ENCODE measurements at regions not wholly inside any gene's neighbourhood (a gene's known extent, or its start where the extent isn't known, plus 50 kb on each side); places are given as distances from the start of the nearest gene placed in this dataset.
A peak's percentile ranks its signal among the peaks of the same experiment; 100 is the strongest.
"Not testable (repeated sequence)": the region's sequence is repeated elsewhere in the genome, so short reads cannot be mapped to it uniquely, and the experiment has no call there.

DNA sequence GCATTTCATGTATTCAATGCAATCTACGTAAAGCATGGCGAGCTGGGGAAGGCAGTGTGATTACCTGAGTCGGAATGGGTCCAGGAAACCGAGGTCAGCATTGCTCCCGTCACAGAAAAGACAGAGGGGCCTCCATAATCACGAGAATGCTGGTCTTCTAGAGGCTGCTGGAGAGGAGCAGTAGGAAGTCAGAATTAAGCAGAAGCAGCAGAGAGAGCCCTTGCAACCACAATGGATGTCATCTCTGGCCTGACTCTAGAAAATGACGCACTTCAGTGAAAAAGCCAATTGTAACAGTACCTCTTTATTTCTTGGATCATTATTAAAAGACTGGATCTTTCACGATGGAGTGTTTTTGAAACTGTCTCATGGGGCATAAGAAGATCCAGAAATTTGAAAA is 69.5 kb upstream of the FOXN3 start:
- no peak for DNase-seq

DNA sequence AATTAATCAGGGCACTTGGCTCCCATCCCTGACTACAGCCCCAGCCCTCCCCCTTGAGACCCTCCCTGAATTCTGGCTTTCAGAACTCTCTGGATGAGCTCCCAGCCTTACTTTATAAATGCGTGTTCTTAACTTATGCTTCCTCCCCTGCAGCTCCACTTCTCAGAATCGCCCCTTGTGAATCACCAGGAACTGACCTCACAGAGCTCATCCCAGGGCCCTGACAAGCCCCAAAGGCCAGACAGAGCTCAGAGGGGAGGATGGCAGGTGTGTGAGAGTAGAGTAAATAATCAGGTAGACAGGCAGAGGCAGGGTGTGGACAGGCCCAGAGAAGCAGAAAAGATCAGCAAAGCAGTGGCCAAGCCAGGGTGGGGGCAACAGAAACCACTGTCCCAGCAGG is 68.2 kb upstream of the FOXN3 start:
- DNase-seq, result peak in 1 of 3 experiments; percentile 27

DNA sequence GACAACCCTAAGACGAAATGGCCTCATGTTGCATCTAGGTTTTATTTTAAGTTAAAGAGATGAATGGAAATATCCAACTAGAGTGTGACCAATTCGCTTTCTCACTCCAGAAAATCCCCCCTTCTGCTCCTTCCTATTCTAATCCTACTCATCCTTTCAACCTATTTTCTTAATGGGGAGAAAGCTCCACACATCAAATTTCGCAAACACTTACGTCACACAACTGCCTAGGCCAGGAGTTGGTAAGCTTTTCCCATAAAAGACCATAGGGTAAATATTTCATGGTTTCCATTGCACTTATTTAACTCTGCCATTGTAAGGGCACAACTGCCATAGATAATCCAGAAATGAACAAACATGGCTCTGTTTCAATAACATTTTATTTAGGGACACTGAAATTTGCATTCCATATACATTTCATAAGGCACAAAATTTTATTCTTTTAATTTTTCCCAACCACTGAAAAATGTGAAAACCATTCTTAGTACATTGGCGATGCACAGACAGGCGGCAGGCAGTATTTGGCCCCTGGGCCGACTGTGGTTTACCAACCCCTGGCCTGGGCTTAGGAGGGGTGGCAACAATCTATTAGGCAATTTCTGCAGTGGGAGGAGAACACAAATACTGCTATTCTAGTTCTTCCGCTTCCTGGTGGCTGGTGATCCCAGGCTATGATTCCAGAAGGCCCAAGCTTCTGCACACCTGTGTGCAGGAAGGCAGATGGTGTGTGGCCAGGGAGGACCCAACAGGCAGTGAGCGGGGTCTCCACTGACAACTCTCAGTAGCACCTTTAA is 67.2 kb upstream of the FOXN3 start:
- DNase-seq, result no peak

GRCh38 chr14:89481196-89481595 is 64.2 kb upstream of the FOXN3 start:
- DNase-seq, result no peak

DNA sequence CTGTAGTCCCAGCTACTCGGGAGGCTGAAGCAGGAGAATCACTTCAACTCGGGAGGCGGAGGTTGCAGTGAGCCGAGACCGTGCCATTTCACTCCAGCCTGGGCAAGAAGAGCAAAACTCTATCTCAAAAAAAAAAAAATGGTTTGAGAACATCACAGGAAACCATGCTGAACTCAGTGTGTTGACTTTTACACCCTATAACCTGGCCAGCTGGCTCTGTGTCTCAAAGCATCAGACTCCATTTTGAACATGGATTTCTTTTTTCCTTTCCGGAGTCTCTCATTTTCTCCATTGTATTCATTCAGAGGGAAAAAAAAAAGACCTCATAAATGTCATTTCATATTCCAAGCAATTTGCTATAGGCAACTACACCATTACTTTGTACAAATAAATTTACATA is 63.2 kb upstream of the FOXN3 start:
- DNase-seq, result no peak

DNA sequence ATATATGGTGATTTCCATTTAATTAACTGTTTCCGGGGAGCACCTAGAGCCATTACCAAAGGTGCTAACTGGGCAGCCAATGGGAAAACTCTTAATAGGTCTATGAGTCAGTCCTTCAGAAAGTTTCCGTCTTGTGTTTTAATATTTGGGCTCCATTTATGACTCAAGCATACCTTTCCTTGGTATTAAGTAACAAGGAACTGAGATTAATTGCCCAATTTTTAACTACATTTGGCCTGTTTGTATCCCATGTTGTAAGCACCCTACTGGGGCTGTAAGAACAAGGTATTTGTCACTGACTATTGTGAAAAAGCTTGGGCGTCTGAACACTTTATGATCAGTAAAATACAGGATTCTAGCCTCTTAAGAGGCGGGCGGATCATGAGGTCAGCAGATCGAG is 62.8 kb upstream of the FOXN3 start:
- no peak for DNase-seq

DNA sequence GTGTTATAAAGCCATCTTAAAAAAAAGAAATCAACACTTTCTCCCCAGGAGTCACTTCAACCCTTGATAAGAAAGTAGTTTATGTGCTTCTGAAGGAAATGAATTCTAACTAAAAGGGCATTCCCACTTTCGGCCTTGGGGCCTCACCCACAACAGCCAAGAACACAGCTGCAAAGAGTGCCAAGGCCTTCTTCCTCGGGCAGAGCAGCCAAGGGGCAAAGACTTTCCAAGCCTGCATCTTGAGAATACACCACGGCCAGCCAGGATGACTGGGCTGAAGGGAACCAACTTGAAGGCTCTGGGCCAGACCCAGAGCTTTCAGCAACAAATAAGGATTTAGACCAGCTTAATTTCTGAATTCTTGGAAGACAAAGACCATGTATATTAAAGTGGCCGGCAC is 60.4 kb upstream of the FOXN3 start:
- DNase-seq, result no peak

DNA sequence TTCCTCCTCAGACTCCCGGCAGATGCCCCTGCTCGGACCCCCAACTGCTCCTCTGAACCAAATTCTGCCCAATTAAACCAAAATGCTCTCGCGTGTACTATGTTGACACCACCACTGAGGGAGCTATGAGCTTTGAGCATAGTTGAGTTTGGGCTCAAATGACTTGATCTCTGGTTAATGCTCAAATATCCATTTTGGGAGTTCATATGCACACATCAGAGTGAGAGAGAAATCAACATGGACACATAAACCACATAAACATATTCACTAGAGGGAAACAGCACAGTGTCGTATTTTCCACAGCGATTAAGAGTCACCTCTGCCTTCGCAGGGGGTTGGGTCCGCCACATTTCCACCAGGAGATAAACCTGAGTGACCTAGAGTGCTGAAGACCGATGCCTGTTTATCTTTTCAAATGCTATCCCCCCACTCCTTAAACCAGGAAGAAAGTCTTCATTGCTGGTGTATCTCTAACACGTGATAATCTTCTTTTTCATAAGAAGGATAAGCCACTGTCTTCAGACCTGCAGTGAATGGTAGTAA is 59.4 kb upstream of the FOXN3 start:
- DNase-seq, result no peak

- peak in 1 of 3 experiments; percentile 66 for DNase-seq
Observed at GRCh38 chr14:89474464-89474863, 57.4 kb upstream of the FOXN3 start.

GRCh38 chr14:89473989-89474388 is 57.0 kb upstream of the FOXN3 start:
- no peak for DNase-seq

DNA sequence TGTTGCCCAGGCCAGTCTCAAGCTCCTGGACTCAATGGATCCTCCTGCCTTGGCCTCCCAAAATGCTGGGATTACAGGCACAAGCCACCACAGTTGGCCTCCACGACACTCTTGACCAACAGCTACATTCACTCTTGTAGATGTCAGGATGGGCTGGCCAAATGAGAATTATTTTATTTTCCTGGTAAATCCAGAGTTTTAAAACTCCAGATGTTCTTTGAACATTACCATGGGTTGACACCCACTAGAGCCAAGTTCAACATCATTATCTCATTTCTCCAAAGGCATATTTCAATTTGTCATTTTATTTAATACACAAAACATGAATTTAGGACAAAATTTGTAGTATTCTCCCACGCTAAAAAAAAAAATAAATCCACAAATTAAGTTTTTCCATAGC is 56.5 kb upstream of the FOXN3 start:
- no peak for DNase-seq

- no peak for DNase-seq
Observed at GRCh38 chr14:89470401-89470800, 53.4 kb upstream of the FOXN3 start.

DNA sequence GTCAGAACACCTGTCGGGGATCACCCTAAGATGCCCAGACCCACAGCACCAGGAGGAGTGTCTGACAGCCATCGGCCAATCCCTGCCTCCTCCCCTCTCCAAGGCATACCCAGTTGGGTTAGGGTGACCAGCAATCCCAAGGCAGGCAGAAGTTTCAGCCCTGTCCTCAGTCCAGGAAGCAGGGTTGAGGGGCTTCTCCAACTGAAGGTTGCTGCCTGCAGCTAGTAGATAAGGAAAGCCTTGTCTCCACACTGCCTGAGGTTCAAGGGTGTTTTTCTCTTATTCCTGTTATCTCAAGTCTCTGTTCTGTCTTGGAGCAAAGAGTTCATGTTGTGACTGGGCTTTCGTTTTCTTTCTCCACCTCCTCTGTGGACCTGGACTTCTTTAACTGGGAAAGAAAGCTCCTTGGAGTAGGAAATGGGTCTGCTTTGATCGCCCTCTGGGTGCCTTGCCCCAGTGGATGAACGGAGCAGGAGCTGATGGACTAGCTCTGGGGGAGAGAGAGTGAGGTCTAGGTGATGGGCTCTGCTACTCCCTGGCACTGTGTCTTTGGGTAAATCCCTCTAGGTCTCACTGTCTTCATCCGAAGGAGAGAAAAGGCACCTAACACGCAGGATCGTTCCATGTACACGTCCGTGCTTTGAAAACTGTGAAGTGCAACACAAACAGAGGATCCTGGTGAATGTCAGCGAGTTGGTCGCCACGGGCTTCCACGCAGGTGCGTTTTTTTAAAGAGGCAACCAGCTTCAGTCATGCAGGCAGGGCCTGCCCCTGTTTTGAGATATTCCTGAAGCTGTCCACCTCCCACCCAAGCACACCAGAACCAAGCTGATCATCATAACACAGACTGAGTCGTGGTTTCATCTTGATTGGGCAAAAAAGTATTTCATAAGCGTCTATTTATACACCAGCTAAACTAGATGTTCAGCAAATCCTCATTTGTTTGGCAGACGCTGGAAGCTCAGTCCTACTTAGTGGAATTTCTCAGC is 52.5 kb upstream of the FOXN3 start:
- DNase-seq, result no peak

- no peak for DNase-seq
Observed at GRCh38 chr14:89468566-89468965, 51.5 kb upstream of the FOXN3 start.

DNA sequence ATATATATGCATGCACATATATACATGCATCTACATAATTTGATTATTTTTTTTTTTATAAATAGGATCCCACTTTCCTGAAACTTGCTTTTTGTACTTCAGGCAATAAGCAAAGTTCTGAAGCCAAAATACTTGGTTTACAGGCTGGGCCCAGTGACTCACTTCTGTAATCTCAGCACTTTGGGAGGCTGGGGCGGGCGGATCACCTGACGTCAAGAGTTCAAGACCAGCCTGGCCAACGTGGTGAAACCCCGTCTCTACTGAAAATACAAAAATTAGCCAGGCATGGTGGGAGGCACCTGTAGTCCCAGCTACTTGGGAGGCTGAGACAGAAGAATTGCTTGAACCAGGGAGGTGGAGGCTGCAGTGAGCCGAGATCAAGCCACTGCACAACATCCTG is 51.0 kb upstream of the FOXN3 start:
- not testable (repeated sequence) for DNase-seq

DNA sequence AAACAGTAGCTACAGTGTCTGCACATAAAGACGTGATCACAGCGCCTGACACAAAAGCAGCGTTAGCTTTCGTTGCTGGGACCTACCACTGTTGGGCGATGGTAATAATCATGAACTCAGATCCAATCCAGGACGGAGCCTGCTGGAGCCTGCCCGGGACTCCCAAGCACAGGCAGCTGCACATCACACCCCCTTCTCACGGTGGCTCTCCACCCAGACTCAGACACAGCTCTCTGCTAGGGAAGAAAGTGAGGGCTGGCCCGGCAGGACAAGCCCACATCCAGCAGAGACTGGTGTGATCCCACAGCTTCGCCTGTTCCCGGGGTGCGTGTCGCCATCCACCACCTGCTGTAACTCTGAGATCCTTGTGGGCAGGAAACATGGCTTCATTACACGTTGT is 49.9 kb upstream of the FOXN3 start:
- DNase-seq, result no peak
